ENCODE measurements at regions not wholly inside any gene's neighbourhood (a gene's known extent, or its start where the extent isn't known, plus 50 kb on each side); places are given as distances from the start of the nearest gene placed in this dataset.

DNA sequence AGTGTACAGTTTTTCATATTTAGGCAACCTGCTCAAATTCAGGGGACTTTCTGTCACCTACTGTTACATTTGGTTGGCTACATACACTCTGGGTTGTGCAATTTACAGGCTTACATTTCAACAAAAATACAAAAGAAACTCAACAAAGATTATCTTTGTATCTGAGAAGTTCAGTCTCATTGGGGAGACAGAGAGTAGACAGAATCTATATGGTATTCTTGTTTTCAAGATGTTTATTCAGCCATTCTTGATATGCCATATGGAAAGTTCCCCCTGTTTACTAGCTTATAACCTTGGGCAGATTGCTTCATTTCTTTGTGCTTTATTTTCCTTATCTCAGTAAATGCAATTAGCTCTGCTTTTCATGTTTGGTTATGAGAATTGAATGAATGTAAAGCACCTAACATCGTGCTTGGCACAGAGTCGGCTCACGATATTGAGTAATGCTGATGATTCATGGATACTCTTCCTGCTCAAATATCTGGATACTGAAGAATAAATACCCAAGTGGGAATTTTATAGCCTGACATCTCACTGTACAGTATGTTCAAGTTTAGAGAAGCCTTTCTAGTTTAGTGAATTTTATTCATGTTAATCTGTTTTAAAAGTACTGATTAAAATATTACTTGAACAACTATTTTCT lies 96.5 kb upstream of the PACRGL start:
- Histone ChIP-seq H2BK5ac (ENCODE audit: low read length) (no peak overlapping the region), H2AK5ac (ENCODE audit: low read depth, low read length) (no peak overlapping the region), H3K4me2 (ENCODE audit: insufficient read depth, low read length, poor library complexity, severe bottlenecking) (no peak overlapping the region), H2AFZ (ENCODE audit: low read length) (no peak overlapping the region), H2BK15ac (ENCODE audit: low read length) (no peak overlapping the region), H3K36me3 (replicated peaks in 1 of 2; ENCODE audit: control insufficient read depth in 2 of 2, insufficient read depth in 2 of 2, low read length in 2 of 2) (peaks cover 0 to 75% of the 10 kb centered on the region in 2 donors), H3K23ac (ENCODE audit: low read depth, low read length, poor library complexity) (no peak overlapping the region), H3K4ac (ENCODE audit: low read length) (no peak overlapping the region), H3K9me3 (replicated peaks in 1 of 2; ENCODE audit: control insufficient read depth in 2 of 2, insufficient read depth in 1 of 2, low read depth in 1 of 2, low read length in 2 of 2) (peaks cover 0 to 15% of the 10 kb centered on the region in 2 donors), H3K18ac (ENCODE audit: low read length) (no peak overlapping the region), H3K14ac (ENCODE audit: low read length) (no peak overlapping the region), H3K27me3 (ENCODE audit: control insufficient read depth in 3 of 3, insufficient read depth in 3 of 3, low read depth in 1 of 3, low read length in 3 of 3) (no peaks in the 10 kb centered on the region), H2BK120ac (ENCODE audit: low read depth, low read length) (no peak overlapping the region), H3K79me1 (ENCODE audit: low read depth, low read length) (no peaks in the 10 kb centered on the region), H3K4me1 (ENCODE audit: control insufficient read depth in 2 of 2, insufficient read depth in 1 of 2, low read depth in 1 of 2, low read length in 2 of 2) (no peaks in the 10 kb centered on the region), H4K8ac (ENCODE audit: low read depth, low read length) (no peak overlapping the region), H4K91ac (ENCODE audit: low read depth, low read length, poor library complexity) (no peak overlapping the region), H2BK12ac (ENCODE audit: low read length) (no peak overlapping the region), H3K9ac (ENCODE audit: low read depth, low read length, poor library complexity) (no peak overlapping the region), H3K27ac (replicated peaks; ENCODE audit: low read length) (no peak overlapping the region), H3K4me3 (ENCODE audit: low read length in 2 of 2) (no peak overlapping the region)
- no peak for DNase-seq (ENCODE audit: low spot score)
- no CpG with 5 or more reads among the region's 3 CpGs for WGBS, 2 donors (ENCODE audit: extremely low coverage in 2 of 2, insufficient read length in 2 of 2, insufficient replicate concordance in 1 of 2)

DNA sequence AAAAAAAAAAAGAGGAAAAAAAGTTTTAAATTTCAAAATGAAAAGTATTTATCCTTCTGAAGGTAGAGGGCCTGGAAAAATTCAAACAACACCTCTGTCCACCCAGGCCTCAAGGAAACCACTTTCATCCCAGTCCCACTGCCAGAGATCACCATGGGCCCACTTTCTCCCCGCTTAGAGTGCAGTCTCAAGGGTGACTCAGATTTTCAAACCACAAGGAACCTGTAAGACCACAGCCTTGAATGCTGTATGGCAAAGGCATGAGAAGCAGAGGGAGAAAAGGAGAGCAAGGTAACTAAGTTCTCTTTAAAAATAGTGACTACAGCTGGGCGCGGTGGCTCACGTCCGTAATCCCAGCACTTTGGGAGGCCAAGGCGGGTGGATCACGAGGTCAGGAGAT lies 87.9 kb upstream of the PACRGL start:
- Histone ChIP-seq H3K4me1 (ENCODE audit: control insufficient read depth in 2 of 2, insufficient read depth in 1 of 2, low read depth in 1 of 2, low read length in 2 of 2) (no peaks in the 10 kb centered on the region), H2AK5ac (ENCODE audit: low read depth, low read length) (no peak overlapping the region), H3K36me3 (replicated peaks in 1 of 2; ENCODE audit: control insufficient read depth in 2 of 2, insufficient read depth in 2 of 2, low read length in 2 of 2) (peaks cover 0 to 91% of the 10 kb centered on the region in 2 donors), H2AFZ (ENCODE audit: low read length) (no peak overlapping the region), H3K23ac (ENCODE audit: low read depth, low read length, poor library complexity) (no peak overlapping the region), H2BK15ac (ENCODE audit: low read length) (no peak overlapping the region), H2BK12ac (ENCODE audit: low read length) (no peak overlapping the region), H3K4me2 (ENCODE audit: insufficient read depth, low read length, poor library complexity, severe bottlenecking) (no peak overlapping the region), H3K14ac (ENCODE audit: low read length) (no peak overlapping the region), H4K8ac (ENCODE audit: low read depth, low read length) (no peak overlapping the region), H4K91ac (ENCODE audit: low read depth, low read length, poor library complexity) (no peak overlapping the region), H3K9me3 (replicated peaks in 1 of 2; ENCODE audit: control insufficient read depth in 2 of 2, insufficient read depth in 1 of 2, low read depth in 1 of 2, low read length in 2 of 2) (peaks cover 0 to 2% of the 10 kb centered on the region in 2 donors), H3K18ac (ENCODE audit: low read length) (no peak overlapping the region), H3K79me1 (ENCODE audit: low read depth, low read length) (no peaks in the 10 kb centered on the region), H3K4me3 (ENCODE audit: low read length in 2 of 2) (no peak overlapping the region), H3K27ac (replicated peaks; ENCODE audit: low read length) (no peak overlapping the region), H2BK5ac (ENCODE audit: low read length) (no peak overlapping the region), H3K4ac (ENCODE audit: low read length) (no peak overlapping the region), H2BK120ac (ENCODE audit: low read depth, low read length) (no peak overlapping the region), H3K9ac (ENCODE audit: low read depth, low read length, poor library complexity) (no peak overlapping the region), H3K27me3 (ENCODE audit: control insufficient read depth in 3 of 3, insufficient read depth in 3 of 3, low read depth in 1 of 3, low read length in 3 of 3) (no peaks in the 10 kb centered on the region)
- DNase-seq (ENCODE audit: low spot score), result no peak
- WGBS, 2 donors (ENCODE audit: extremely low coverage in 2 of 2, insufficient read length in 2 of 2, insufficient replicate concordance in 1 of 2), result no CpG with 5 or more reads among the region's 7 CpGs

DNA sequence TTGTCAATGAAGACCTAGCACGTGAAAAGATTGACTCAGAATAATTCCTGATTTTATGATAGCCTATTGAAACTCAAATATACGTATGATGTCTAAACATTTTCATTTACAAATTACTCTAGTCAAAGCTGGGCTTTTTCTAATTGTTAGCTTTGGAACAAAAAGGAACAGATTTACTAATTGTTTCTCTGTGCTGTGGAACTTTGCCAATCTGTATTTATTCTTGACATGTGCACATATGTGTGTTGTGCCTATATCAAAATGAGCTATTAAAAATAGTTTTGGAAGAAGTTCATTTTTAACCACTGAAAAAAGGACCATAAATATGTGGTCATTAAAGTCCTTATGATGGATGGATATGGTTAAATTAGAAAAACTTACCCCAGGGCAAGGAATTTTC lies 85.4 kb upstream of the PACRGL start:
- Histone ChIP-seq H2AFZ (ENCODE audit: low read length) (no peak overlapping the region), H2AK5ac (ENCODE audit: low read depth, low read length) (no peak overlapping the region), H4K8ac (ENCODE audit: low read depth, low read length) (no peak overlapping the region), H3K27me3 (ENCODE audit: control insufficient read depth in 3 of 3, insufficient read depth in 3 of 3, low read depth in 1 of 3, low read length in 3 of 3) (no peaks in the 10 kb centered on the region), H3K27ac (replicated peaks; ENCODE audit: low read length) (no peak overlapping the region), H3K4ac (ENCODE audit: low read length) (no peak overlapping the region), H3K36me3 (replicated peaks in 1 of 2; ENCODE audit: control insufficient read depth in 2 of 2, insufficient read depth in 2 of 2, low read length in 2 of 2) (peaks cover 0 to 83% of the 10 kb centered on the region in 2 donors), H3K14ac (ENCODE audit: low read length) (no peak overlapping the region), H3K79me1 (ENCODE audit: low read depth, low read length) (no peaks in the 10 kb centered on the region), H3K4me2 (ENCODE audit: insufficient read depth, low read length, poor library complexity, severe bottlenecking) (no peak overlapping the region), H3K9ac (ENCODE audit: low read depth, low read length, poor library complexity) (no peak overlapping the region), H2BK120ac (ENCODE audit: low read depth, low read length) (no peak overlapping the region), H3K9me3 (replicated peaks in 1 of 2; ENCODE audit: control insufficient read depth in 2 of 2, insufficient read depth in 1 of 2, low read depth in 1 of 2, low read length in 2 of 2) (peaks cover 0 to 2% of the 10 kb centered on the region in 2 donors), H2BK5ac (ENCODE audit: low read length) (no peak overlapping the region), H3K18ac (ENCODE audit: low read length) (no peak overlapping the region), H3K4me1 (ENCODE audit: control insufficient read depth in 2 of 2, insufficient read depth in 1 of 2, low read depth in 1 of 2, low read length in 2 of 2) (peaks cover 5 to 14% of the 10 kb centered on the region in 2 donors), H3K23ac (ENCODE audit: low read depth, low read length, poor library complexity) (no peak overlapping the region), H4K91ac (ENCODE audit: low read depth, low read length, poor library complexity) (no peak overlapping the region), H3K4me3 (ENCODE audit: low read length in 2 of 2) (no peak overlapping the region), H2BK15ac (ENCODE audit: low read length) (no peak overlapping the region), H2BK12ac (ENCODE audit: low read length) (no peak overlapping the region)
- no CpG with 5 or more reads among the region's 2 CpGs for WGBS, 2 donors (ENCODE audit: extremely low coverage in 2 of 2, insufficient read length in 2 of 2, insufficient replicate concordance in 1 of 2)
- DNase-seq (ENCODE audit: low spot score), result no peak

DNA sequence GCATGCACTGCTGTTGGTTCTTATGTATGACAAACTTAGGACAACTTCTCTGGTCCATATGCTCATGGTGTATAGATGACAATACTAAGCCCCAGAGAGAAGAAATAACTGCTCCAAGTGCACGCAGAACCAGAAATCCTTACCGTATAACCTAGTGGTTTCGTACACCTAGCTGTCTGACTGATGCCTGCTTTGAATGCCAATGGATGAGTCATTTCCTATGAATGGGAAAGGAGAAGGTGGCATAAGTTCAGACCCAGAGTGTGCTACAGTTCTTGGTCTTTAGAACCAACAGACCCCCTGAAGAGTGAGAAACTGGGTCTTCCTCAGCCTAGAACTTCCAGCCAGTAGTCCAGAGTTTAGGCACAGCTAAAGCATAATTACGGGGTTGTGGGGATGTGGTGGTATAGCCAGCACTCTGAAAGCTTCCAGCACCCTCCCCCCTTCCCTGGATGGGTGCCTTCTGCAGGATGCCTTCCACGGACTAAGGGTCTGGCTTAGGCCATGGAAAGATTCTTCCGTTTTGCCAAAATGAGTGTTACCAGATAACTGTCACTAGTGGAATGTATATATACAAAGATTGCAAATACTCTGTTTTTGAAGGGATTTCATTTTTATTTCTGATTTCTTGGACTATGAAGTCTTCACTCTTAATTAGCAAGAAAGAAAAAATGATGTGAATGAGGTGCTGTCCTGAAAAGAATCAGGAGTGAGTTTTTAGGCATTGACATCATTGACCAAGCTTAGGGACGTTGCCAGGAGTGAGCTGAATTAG lies 84.6 kb upstream of the PACRGL start:
- H3K27ac ChIP-seq (replicated peaks; ENCODE audit: low read length), result no peak overlapping the region
- no peak overlapping the region for H3K4me3 ChIP-seq (ENCODE audit: low read length in 2 of 2)
- H2BK120ac ChIP-seq (ENCODE audit: low read depth, low read length), result no peak overlapping the region
- H3K14ac ChIP-seq (ENCODE audit: low read length), result no peak overlapping the region
- no peak overlapping the region for H4K91ac ChIP-seq (ENCODE audit: low read depth, low read length, poor library complexity)
- H3K36me3 ChIP-seq (replicated peaks in 1 of 2; ENCODE audit: control insufficient read depth in 2 of 2, insufficient read depth in 2 of 2, low read length in 2 of 2), result peaks cover 0 to 81% of the 10 kb centered on the region in 2 donors
- no peaks in the 10 kb centered on the region for H3K27me3 ChIP-seq (ENCODE audit: control insufficient read depth in 3 of 3, insufficient read depth in 3 of 3, low read depth in 1 of 3, low read length in 3 of 3)
- H2AFZ ChIP-seq (ENCODE audit: low read length), result no peak overlapping the region
- H2AK5ac ChIP-seq (ENCODE audit: low read depth, low read length), result no peak overlapping the region
- H3K9ac ChIP-seq (ENCODE audit: low read depth, low read length, poor library complexity), result no peak overlapping the region
- WGBS, 2 donors (ENCODE audit: extremely low coverage in 2 of 2, insufficient read length in 2 of 2, insufficient replicate concordance in 1 of 2), result no CpG with 5 or more reads among the region's 7 CpGs
- no peak overlapping the region for H3K23ac ChIP-seq (ENCODE audit: low read depth, low read length, poor library complexity)
- H2BK5ac ChIP-seq (ENCODE audit: low read length), result no peak overlapping the region
- DNase-seq (ENCODE audit: low spot score), result no peak
- no peaks in the 10 kb centered on the region for H3K79me1 ChIP-seq (ENCODE audit: low read depth, low read length)
- H4K8ac ChIP-seq (ENCODE audit: low read depth, low read length), result no peak overlapping the region
- H3K9me3 ChIP-seq (replicated peaks in 1 of 2; ENCODE audit: control insufficient read depth in 2 of 2, insufficient read depth in 1 of 2, low read depth in 1 of 2, low read length in 2 of 2), result peaks cover 0 to 2% of the 10 kb centered on the region in 2 donors
- no peak overlapping the region for H3K18ac ChIP-seq (ENCODE audit: low read length)
- H2BK12ac ChIP-seq (ENCODE audit: low read length), result no peak overlapping the region
- no peak overlapping the region for H3K4me2 ChIP-seq (ENCODE audit: insufficient read depth, low read length, poor library complexity, severe bottlenecking)
- H2BK15ac ChIP-seq (ENCODE audit: low read length), result no peak overlapping the region
- H3K4me1 ChIP-seq (ENCODE audit: control insufficient read depth in 2 of 2, insufficient read depth in 1 of 2, low read depth in 1 of 2, low read length in 2 of 2), result peaks cover 5 to 17% of the 10 kb centered on the region in 2 donors
- no peak overlapping the region for H3K4ac ChIP-seq (ENCODE audit: low read length)

All from neuronal stem cell (in vitro differentiated cells).